WERI-Rb-1 (cell line): ENCODE measurements at regions not wholly inside any gene's neighbourhood (a gene's known extent, or its start where the extent isn't known, plus 50 kb on each side); places are given as distances from the start of the nearest gene placed in this dataset.

ENCODE experiments used
- DNase-seq: peaks from one replicate; pipeline ENCODE4 v3.0.0-alpha.2; 2020
- H3K27ac ChIP-seq: fragments of 250-450 bp; sonication (Bioruptor Pico); 2 replicates; pipeline ENCODE4 v1.5.1; 2020; ENCODE audit warnings: mild to moderate bottlenecking, moderate library complexity
- H3K27me3 ChIP-seq: fragments of 250-450 bp; sonication (Bioruptor Pico); 2 replicates; pipeline ENCODE4 v1.5.1; 2021; ENCODE audit warnings: mild to moderate bottlenecking, low read depth, moderate library complexity; ENCODE audit not compliant: insufficient read depth, severe bottlenecking
- H3K36me3 ChIP-seq: fragments of 250-450 bp; sonication (Bioruptor Pico); 2 replicates; pipeline ENCODE4 v1.5.1; 2020; ENCODE audit warnings: mild to moderate bottlenecking, moderate library complexity
- H3K4me3 ChIP-seq: 2 replicates; pipeline ENCODE4 v1.5.1; 2011; ENCODE audit warnings: low read depth, mild to moderate bottlenecking, control low read depth, low read length
- H3K9me3 ChIP-seq: fragments of 250-450 bp; sonication (Bioruptor Pico); 2 replicates; pipeline ENCODE4 v1.5.1; 2021; ENCODE audit warnings: mild to moderate bottlenecking, moderate library complexity; ENCODE audit not compliant: severe bottlenecking
- TF ChIP-seq, protein P1 (sequence below): IDR thresholded peaks from 2 replicates; pipeline ENCODE4 v1.5.1; 2011; ENCODE audit warnings: low read depth, mild to moderate bottlenecking, control low read depth, inconsistent platforms, low read length

DNA sequence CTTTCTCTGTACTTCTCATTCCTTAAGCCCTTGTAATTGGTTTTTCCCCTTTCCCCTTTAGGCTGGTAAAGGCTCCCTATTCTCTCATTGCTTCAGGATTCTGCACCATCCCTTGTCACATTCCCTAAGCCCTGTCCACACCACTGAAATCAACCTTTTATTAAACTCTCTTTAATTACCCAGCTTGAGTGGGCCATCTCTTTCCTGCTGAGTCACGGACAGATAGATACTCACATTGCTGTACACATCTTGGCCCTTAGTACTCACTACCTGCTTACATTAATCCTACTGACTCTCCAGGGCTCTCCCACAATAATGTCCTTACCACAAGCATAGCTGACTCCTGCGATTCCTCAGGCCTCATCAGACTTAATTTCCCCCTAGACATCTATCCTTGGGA lies 94.0 kb upstream of the PCGF5 start:
- DNase-seq, result no peak

DNA sequence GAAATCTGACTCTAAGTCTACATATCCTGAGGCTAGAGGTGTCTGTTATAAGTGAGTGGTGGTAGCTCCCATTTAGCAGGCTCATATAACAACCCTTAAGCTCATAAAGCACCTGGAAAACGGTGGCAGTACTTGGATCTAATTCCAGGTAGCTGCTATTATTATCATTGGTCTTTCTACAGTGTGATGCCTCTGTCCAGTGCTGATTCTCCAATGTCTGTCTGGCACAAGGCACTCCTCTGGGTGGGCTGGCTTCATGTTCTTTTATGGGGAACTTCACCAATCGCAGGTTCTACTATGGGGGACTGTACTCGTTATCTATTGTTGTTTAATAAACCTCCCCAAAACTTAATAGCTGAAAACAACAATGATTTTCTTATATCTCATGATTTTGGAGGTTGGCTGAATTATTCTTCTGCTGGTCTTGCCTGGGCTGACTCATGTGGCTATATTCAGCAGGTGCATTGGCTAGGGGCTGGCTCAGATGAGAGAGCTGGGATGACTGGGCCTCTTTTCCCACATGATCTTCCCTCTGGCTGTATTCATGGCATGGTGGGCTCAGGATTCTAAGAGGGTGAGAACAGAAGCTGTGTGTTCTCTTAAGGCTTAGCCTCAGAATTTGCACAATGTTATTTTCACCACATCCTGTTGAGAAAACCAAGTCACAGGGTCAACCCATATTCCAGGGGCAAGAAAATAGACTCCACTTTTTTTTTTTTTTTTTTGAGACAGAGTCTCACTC lies 93.0 kb upstream of the PCGF5 start:
- H3K4me3 ChIP-seq, result no peak overlapping the region
- H3K27ac ChIP-seq, result no peak overlapping the region
- TF ChIP-seq, protein P1, sequence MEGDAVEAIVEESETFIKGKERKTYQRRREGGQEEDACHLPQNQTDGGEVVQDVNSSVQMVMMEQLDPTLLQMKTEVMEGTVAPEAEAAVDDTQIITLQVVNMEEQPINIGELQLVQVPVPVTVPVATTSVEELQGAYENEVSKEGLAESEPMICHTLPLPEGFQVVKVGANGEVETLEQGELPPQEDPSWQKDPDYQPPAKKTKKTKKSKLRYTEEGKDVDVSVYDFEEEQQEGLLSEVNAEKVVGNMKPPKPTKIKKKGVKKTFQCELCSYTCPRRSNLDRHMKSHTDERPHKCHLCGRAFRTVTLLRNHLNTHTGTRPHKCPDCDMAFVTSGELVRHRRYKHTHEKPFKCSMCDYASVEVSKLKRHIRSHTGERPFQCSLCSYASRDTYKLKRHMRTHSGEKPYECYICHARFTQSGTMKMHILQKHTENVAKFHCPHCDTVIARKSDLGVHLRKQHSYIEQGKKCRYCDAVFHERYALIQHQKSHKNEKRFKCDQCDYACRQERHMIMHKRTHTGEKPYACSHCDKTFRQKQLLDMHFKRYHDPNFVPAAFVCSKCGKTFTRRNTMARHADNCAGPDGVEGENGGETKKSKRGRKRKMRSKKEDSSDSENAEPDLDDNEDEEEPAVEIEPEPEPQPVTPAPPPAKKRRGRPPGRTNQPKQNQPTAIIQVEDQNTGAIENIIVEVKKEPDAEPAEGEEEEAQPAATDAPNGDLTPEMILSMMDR, result no peak
- no peaks in the 10 kb centered on the region for H3K9me3 ChIP-seq
- no peaks in the 10 kb centered on the region for H3K36me3 ChIP-seq
- H3K27me3 ChIP-seq, result no peaks in the 10 kb centered on the region
- DNase-seq, result no peak

More for the DNA sequence above, 94.0 kb upstream of the PCGF5 start:
- H3K9me3 ChIP-seq, result no peaks in the 10 kb centered on the region
- H3K4me3 ChIP-seq, result no peak overlapping the region
- H3K27me3 ChIP-seq, result no peaks in the 10 kb centered on the region
- TF ChIP-seq, protein P1, result no peak
- no peaks in the 10 kb centered on the region for H3K36me3 ChIP-seq
- H3K27ac ChIP-seq, result no peak overlapping the region

DNA sequence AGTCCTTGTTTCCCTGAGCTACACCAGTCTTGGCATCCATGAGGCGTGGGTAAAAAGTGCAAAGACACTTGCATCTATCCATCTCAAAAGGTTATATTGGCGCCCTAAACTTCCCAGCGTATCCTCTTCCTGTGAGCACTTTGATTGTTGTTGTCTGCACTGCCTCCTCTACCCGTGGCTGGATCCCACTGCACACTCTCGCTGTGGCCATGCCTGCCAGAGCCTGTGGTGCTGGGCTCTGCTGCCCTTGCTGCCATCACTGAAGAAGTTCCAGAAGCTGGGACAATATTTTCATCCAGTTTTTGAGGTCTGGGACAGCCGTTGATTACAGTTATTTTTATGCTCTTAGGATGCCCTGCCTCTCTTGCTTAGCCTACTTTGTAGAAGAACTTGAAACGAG lies 85.3 kb upstream of the PCGF5 start:
- H3K9me3 ChIP-seq, result no peaks in the 10 kb centered on the region
- TF ChIP-seq, protein P1, result no peak
- H3K27ac ChIP-seq, result no peak overlapping the region
- H3K36me3 ChIP-seq, result no peaks in the 10 kb centered on the region
- no peak for DNase-seq
- H3K27me3 ChIP-seq, result no peaks in the 10 kb centered on the region
- H3K4me3 ChIP-seq, result no peak overlapping the region

DNA sequence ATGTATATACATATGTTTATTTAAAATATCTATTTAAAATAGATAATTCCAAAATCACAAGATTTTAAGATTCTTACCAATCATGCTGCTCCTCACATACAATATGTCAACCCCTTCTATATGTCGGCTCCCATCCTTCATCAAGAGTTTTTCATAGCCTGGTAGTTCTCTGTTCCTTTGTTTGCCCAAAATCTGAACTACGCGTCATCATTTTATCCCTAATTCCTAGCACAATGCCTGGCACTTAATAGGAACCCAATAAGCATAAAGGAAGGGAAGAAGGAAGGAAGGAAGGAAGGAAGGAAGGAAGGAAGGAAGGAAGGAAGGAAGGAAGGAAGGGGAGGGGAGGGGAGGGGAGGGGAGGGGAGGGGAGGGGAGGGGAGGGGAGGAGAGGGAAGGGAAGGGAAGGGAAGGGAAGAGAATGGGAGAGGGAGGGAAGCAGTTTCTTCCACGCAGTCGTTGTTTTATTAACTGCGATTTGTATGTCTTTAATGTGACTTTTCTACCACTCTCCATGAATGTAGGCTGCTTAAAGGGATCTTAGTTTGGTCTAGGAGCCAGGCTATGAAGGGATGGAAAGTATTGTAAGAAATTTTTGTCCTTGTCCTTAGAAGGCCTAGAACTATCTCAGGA lies 83.3 kb upstream of the PCGF5 start:
- no peak for DNase-seq
- Histone ChIP-seq H3K27me3 (no peaks in the 10 kb centered on the region), H3K36me3 (no peaks in the 10 kb centered on the region), H3K4me3 (no peak overlapping the region), H3K9me3 (no peaks in the 10 kb centered on the region), H3K27ac (no peak overlapping the region)
- TF ChIP-seq, protein P1, result no peak

DNA sequence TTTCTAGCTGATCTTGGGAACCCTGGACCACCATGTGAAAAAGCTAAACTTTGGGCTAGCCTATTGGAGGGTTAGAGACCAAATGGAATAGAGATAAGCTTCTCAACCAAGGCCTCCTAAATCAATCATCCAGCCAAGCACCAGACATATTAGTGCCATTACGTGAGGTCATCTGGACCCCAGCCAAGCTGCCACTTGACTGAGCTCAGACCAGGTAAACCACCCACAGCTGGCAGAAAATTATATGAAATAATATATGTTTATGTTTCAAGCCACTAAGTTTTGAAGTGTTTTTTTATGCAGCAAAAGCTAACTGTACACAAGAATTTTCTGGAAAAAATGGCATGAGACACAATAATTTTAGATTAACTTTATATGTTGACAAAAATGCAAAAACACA lies 82.6 kb upstream of the PCGF5 start:
- no peak overlapping the region for H3K4me3 ChIP-seq
- DNase-seq, result peak; percentile 19
- TF ChIP-seq, protein P1, result no peak
- no peaks in the 10 kb centered on the region for H3K36me3 ChIP-seq
- no peak overlapping the region for H3K27ac ChIP-seq
- no peaks in the 10 kb centered on the region for H3K9me3 ChIP-seq
- H3K27me3 ChIP-seq, result no peaks in the 10 kb centered on the region
